Ishikawa (cell line): ENCODE measurements at regions not wholly inside any gene's neighbourhood (a gene's known extent, or its start where the extent isn't known, plus 50 kb on each side); places are given as distances from the start of the nearest gene placed in this dataset.

Source experiments
- CEBPB ChIP-seq: IDR thresholded peaks from 2 replicates; pipeline ENCODE4 v1.6.1; 2012
- CREB1 ChIP-seq: IDR thresholded peaks from 2 replicates; pipeline ENCODE4 v1.6.1; 2012; ENCODE audit warnings: low read depth
- EGR1 ChIP-seq: IDR thresholded peaks from 2 replicates; pipeline ENCODE4 v1.6.1; 2012
- EP300 ChIP-seq: IDR thresholded peaks from 2 replicates; pipeline ENCODE4 v1.6.1; 2012; ENCODE audit warnings: borderline replicate concordance
- FOXM1 ChIP-seq: IDR thresholded peaks from 2 replicates; pipeline ENCODE4 v1.6.1; 2012; ENCODE audit warnings: low read depth, borderline replicate concordance
- MAX ChIP-seq: IDR thresholded peaks from 2 replicates; pipeline ENCODE4 v1.6.1; 2012
- NFIC ChIP-seq: IDR thresholded peaks from 2 replicates; pipeline ENCODE4 v1.6.1; 2012
- RAD21 ChIP-seq: IDR thresholded peaks from 2 replicates; pipeline ENCODE4 v1.6.1; 2012; ENCODE audit warnings: low read depth
- REST ChIP-seq: IDR thresholded peaks from 2 replicates; pipeline ENCODE4 v1.6.1; 2012; ENCODE audit warnings: low read depth, mild to moderate bottlenecking
- TAF1 ChIP-seq: IDR thresholded peaks from 2 replicates; pipeline ENCODE4 v1.6.1; 2012; ENCODE audit warnings: low read depth, mild to moderate bottlenecking
- TCF12 ChIP-seq: IDR thresholded peaks from 2 replicates; pipeline ENCODE4 v1.6.1; 2012; ENCODE audit warnings: low read depth
- TEAD4 ChIP-seq: IDR thresholded peaks from 2 replicates; pipeline ENCODE4 v1.6.1; 2012
- USF1 ChIP-seq: IDR thresholded peaks from 2 replicates; pipeline ENCODE4 v1.6.1; 2012
- YY1 ChIP-seq: IDR thresholded peaks from 2 replicates; pipeline ENCODE4 v1.6.1; 2012; ENCODE audit warnings: low read depth
- ZBTB7A ChIP-seq: IDR thresholded peaks from 2 replicates; pipeline ENCODE4 v1.6.1; 2012; ENCODE audit warnings: low read depth

- no peak for TF ChIP-seq RAD21
- TF ChIP-seq USF1, result no peak
- TF ChIP-seq CREB1, result no peak
- TF ChIP-seq TAF1, result no peak
- TF ChIP-seq FOXM1, result no peak
- TF ChIP-seq CEBPB, result no peak
- no peak for TF ChIP-seq REST
- no peak for TF ChIP-seq EP300
- no peak for TF ChIP-seq MAX
- no peak for TF ChIP-seq YY1
- no peak for TF ChIP-seq EGR1
- TF ChIP-seq TEAD4, result no peak
- no peak for TF ChIP-seq NFIC
- no peak for TF ChIP-seq TCF12
- no peak for TF ChIP-seq ZBTB7A
These were observed 104.7 kb upstream of the BCOR start for GRCh38 chrX:40202456-40202855.

- TF ChIP-seq YY1, result no peak
- TF ChIP-seq TAF1, result no peak
- no peak for TF ChIP-seq RAD21
- no peak for TF ChIP-seq FOXM1
- no peak for TF ChIP-seq ZBTB7A
- no peak for TF ChIP-seq EGR1
These were observed 103.6 kb upstream of the BCOR start for GRCh38 chrX:40201329-40201885.

GRCh38 chrX:40199704-40200103 lies 101.9 kb upstream of the BCOR start:
- no peak for TF ChIP-seq TCF12
- TF ChIP-seq ZBTB7A, result no peak
- no peak for TF ChIP-seq EGR1
- TF ChIP-seq EP300, result no peak
- TF ChIP-seq RAD21, result no peak
- TF ChIP-seq USF1, result no peak
- TF ChIP-seq REST, result no peak
- TF ChIP-seq CREB1, result no peak
- no peak for TF ChIP-seq NFIC
- no peak for TF ChIP-seq CEBPB
- no peak for TF ChIP-seq MAX
- TF ChIP-seq TAF1, result no peak
- TF ChIP-seq TEAD4, result no peak
- no peak for TF ChIP-seq FOXM1
- TF ChIP-seq YY1, result no peak

GRCh38 chrX:40197071-40197470 lies 99.3 kb upstream of the BCOR start:
- TF ChIP-seq USF1, result peak; percentile 23; the same call in 1 of the 2 replicates
- no peak for TF ChIP-seq REST
- no peak for TF ChIP-seq NFIC
- no peak for TF ChIP-seq ZBTB7A
- TF ChIP-seq TEAD4, result no peak

GRCh38 chrX:40195368-40195767 lies 97.6 kb upstream of the BCOR start:
- TF ChIP-seq EP300 (no peak), RAD21 (no peak), TAF1 (no peak), USF1 (no peak), CREB1 (no peak), FOXM1 (no peak), NFIC (no peak), ZBTB7A (no peak), MAX (no peak), EGR1 (no peak), REST (no peak), YY1 (no peak), TCF12 (no peak)
